Endothelial cell (in vitro differentiated cells): ENCODE measurements at regions not wholly inside any gene's neighbourhood (a gene's known extent, or its start where the extent isn't known, plus 50 kb on each side); places are given as distances from the start of the nearest gene placed in this dataset.
A peak's percentile ranks its signal among the peaks of the same experiment; 100 is the strongest.

ENCODE experiments used
- DNase-seq: peaks from one replicate; pipeline ENCODE4 v3.0.0; 2021; ENCODE audit warnings: low spot score
- H3K27ac Mint-ChIP-seq: one replicate; pipeline ENCODE4 v1.8.0; 2021; ENCODE audit warnings: mixed read lengths, inconsistent platforms; ENCODE audit not compliant: unreplicated experiment
- H3K27me3 Mint-ChIP-seq: one replicate; pipeline ENCODE4 v1.8.0; 2021; ENCODE audit warnings: mild to moderate bottlenecking, moderate library complexity, mixed read lengths, inconsistent platforms; ENCODE audit not compliant: unreplicated experiment
- H3K36me3 Mint-ChIP-seq: one replicate; pipeline ENCODE4 v1.8.0; 2021; ENCODE audit warnings: mild to moderate bottlenecking, low read depth, mixed read lengths, inconsistent platforms; ENCODE audit not compliant: unreplicated experiment
- H3K4me1 Mint-ChIP-seq: one replicate; pipeline ENCODE4 v1.8.0; 2021; ENCODE audit warnings: mild to moderate bottlenecking, mixed read lengths, inconsistent platforms; ENCODE audit not compliant: unreplicated experiment
- H3K4me3 Mint-ChIP-seq: one replicate; pipeline ENCODE4 v1.8.0; 2021; ENCODE audit warnings: mild to moderate bottlenecking, mixed read lengths, inconsistent platforms; ENCODE audit not compliant: unreplicated experiment
- H3K9me3 Mint-ChIP-seq: one replicate; pipeline ENCODE4 v1.8.0; 2021; ENCODE audit warnings: mixed read lengths, inconsistent platforms; ENCODE audit not compliant: unreplicated experiment
- TF ChIP-seq, protein P1 (sequence below): fragments of 200-600 bp; sonication (generic); IDR thresholded peaks from one replicate; pipeline ENCODE4 v1.5.0; 2021; ENCODE audit warnings: antibody characterized with exemption; ENCODE audit not compliant: unreplicated experiment

DNA sequence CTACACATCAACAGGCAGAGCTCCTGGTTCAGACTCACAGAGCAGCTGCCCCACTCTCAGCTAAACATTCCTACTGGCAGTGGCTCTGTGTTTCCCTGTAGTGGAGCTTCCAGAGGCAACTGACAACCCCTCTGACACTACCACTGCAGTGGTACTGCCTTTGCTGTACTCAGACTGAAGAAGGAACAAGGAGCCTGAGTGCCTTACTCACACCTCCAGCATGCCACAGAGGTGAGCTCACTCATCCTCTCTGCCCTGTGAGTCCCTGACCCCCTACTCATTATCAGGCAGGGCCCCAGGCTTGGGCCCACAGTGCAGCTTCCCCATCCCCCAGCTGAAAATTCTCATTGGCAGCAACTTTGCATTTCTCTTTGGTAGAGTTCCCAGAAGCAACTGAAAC, 240.5 kb upstream of the POF1B start:
- Mint-ChIP-seq H3K9me3 (no peaks in the 10 kb centered on the region), H3K4me1 (no peaks in the 10 kb centered on the region), H3K36me3 (no peaks in the 10 kb centered on the region), H3K27ac (no peak overlapping the region), H3K27me3 (no peaks in the 10 kb centered on the region), H3K4me3 (no peak overlapping the region)
- no peak for DNase-seq
- TF ChIP-seq, protein P1, sequence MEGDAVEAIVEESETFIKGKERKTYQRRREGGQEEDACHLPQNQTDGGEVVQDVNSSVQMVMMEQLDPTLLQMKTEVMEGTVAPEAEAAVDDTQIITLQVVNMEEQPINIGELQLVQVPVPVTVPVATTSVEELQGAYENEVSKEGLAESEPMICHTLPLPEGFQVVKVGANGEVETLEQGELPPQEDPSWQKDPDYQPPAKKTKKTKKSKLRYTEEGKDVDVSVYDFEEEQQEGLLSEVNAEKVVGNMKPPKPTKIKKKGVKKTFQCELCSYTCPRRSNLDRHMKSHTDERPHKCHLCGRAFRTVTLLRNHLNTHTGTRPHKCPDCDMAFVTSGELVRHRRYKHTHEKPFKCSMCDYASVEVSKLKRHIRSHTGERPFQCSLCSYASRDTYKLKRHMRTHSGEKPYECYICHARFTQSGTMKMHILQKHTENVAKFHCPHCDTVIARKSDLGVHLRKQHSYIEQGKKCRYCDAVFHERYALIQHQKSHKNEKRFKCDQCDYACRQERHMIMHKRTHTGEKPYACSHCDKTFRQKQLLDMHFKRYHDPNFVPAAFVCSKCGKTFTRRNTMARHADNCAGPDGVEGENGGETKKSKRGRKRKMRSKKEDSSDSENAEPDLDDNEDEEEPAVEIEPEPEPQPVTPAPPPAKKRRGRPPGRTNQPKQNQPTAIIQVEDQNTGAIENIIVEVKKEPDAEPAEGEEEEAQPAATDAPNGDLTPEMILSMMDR, result no peak

DNA sequence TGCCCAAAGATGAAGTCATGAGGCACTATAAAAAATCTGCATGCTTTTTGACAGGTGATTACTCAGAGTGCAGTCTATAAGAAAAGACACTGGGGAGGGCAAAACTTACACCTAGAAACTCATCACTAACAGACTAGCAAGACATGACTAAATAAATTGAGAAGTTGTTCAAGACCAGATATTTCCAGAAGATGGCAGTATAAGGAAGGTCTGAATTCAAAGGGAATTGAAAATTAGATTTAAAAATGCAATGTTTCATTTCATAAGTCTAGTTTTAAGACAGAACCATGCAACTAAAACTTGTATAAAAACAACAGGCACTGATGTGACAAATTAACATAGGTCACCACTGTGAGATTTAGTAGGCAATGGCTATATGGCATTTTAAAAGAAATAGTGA, 232.5 kb upstream of the POF1B start:
- Mint-ChIP-seq H3K27ac (no peak overlapping the region), H3K9me3 (no peaks in the 10 kb centered on the region), H3K27me3 (no peaks in the 10 kb centered on the region), H3K4me3 (no peak overlapping the region), H3K4me1 (no peaks in the 10 kb centered on the region), H3K36me3 (no peaks in the 10 kb centered on the region)
- DNase-seq, result no peak
- TF ChIP-seq, protein P1, result peak; percentile 23

DNA sequence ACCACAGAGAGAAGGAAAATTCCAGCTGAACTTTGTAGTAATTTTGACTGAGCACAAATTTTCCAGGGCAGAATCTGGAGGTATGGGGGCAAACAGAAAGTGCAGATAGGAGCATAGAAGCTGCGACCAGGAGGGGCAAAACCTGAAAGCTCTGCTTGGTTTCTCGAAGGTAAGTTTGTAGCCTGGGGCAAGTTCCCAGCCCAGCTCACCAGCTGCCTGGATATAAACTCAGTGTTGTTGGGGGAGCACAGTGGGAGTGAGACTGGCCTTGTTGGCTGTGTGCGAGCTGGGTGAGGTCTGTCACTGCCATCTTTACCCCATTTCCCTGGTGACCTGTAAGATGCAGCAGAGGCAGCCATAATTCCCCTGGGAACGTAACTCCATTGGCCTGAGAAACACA, 213.5 kb upstream of the POF1B start:
- DNase-seq, result no peak
- Mint-ChIP-seq H3K9me3 (no peaks in the 10 kb centered on the region), H3K36me3 (no peaks in the 10 kb centered on the region), H3K27me3 (no peaks in the 10 kb centered on the region), H3K27ac (no peak overlapping the region), H3K4me1 (no peaks in the 10 kb centered on the region), H3K4me3 (no peak overlapping the region)
- TF ChIP-seq, protein P1, result no peak

DNA sequence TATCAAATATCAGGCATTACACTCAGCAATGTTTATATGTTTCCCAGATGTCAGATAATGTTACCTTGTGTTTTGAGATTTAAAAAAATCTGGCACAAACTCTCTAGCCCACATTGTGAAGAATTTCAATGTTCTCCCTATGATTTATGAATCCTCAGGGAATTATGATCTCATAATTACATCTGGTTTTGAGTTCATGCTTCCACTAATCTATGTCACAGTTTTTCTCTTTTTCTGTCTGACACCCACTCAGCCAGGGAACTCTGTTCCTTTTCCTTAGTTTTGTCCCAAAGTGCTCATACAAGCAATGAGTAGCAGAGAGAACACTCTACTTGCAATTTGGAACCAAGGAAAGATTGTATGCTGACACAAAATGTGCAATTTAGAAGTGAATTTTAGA, 212.1 kb upstream of the POF1B start:
- Mint-ChIP-seq H3K36me3 (no peaks in the 10 kb centered on the region), H3K27me3 (no peaks in the 10 kb centered on the region), H3K9me3 (no peaks in the 10 kb centered on the region), H3K4me3 (no peak overlapping the region), H3K4me1 (no peaks in the 10 kb centered on the region), H3K27ac (no peak overlapping the region)
- DNase-seq, result no peak
- TF ChIP-seq, protein P1, result no peak

DNA sequence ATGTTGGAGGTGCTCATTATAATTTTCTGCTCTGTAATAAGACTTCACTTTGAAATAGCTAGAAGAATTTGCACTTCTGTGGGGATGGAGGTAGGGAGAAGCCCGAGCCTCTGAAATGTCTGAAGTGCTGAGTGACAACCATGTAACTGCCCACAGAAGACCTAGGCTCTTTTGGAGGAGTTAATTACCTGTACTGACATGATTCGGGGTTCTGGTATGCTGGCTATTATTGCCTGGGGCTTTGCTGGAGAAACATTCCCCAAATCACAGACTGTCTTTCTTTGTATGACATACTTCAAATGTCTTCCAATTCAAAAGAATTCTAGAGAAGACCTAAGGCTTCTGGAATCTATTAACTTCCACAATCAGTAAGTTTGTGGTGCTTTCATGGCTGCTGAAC, 211.2 kb upstream of the POF1B start:
- H3K4me3 Mint-ChIP-seq, result no peak overlapping the region
- H3K27ac Mint-ChIP-seq, result no peak overlapping the region
- no peaks in the 10 kb centered on the region for H3K36me3 Mint-ChIP-seq
- H3K27me3 Mint-ChIP-seq, result no peaks in the 10 kb centered on the region
- no peak for DNase-seq
- TF ChIP-seq, protein P1, result no peak
- H3K9me3 Mint-ChIP-seq, result no peaks in the 10 kb centered on the region
- no peaks in the 10 kb centered on the region for H3K4me1 Mint-ChIP-seq
